ENCODE measurements at regions not wholly inside any gene's neighbourhood (a gene's known extent, or its start where the extent isn't known, plus 50 kb on each side); places are given as distances from the start of the nearest gene placed in this dataset.

GRCh38 chr13:40137400-40137799, 481.9 kb downstream of the COG6 start:
- POLR2A ChIA-PET = interaction anchor here (0.7 to 1.2 kb wide), 3 partner anchors 10 to 13 kb away, joined by 3 read pairs; no protein-coding TSS in a partner anchor
- intact Hi-C loops (cut with micrococcal nuclease; ENCODE audit: unreplicated experiment) = no loop called here
- Histone ChIP-seq H2AFZ (ENCODE audit: low read length) (no peak overlapping the region), H3K4me3 (ENCODE audit: low read depth, low read length, poor library complexity, severe bottlenecking) (no peak overlapping the region), H3K4me2 (ENCODE audit: low read length) (no peak overlapping the region), H3K79me2 (ENCODE audit: insufficient read depth, low read depth, low read length) (no peaks in the 10 kb centered on the region), H3K36me3 (ENCODE audit: insufficient read depth, low read length) (no peaks in the 10 kb centered on the region), H3K9me2 (ENCODE audit: insufficient read depth, low read length) (no peaks in the 10 kb centered on the region), H3K9me3 (ENCODE audit: low read length) (no peaks in the 10 kb centered on the region), H4K20me1 (ENCODE audit: insufficient read depth, low read length) (no peaks in the 10 kb centered on the region), H3K4me1 (ENCODE audit: insufficient read depth, low read length, poor library complexity, severe bottlenecking) (no peaks in the 10 kb centered on the region), H3K27ac (ENCODE audit: low read depth, low read length, poor library complexity, severe bottlenecking) (no peak overlapping the region)
- DNase-seq (ENCODE audit: low spot score) = no peak
- BruUV-seq (replicated peaks) = no TSS peak
- no peak for TF ChIP-seq EZH2phosphoT487 (IDR thresholded peaks at IDR 0.05; ENCODE audit: borderline replicate concordance, low read depth, low read length)
- TF ChIP-seq CTCF (conservative IDR thresholded peaks at IDR 0.05; ENCODE audit: low read length) = no peak
- CTCF ChIA-PET (ENCODE audit: unreplicated experiment) = no interaction called here

- Histone ChIP-seq H3K4me2 (ENCODE audit: low read length) (no peak overlapping the region), H3K9me3 (ENCODE audit: low read length) (no peaks in the 10 kb centered on the region), H3K4me3 (ENCODE audit: low read depth, low read length, poor library complexity, severe bottlenecking) (no peak overlapping the region), H4K20me1 (ENCODE audit: insufficient read depth, low read length) (no peaks in the 10 kb centered on the region), H3K36me3 (ENCODE audit: insufficient read depth, low read length) (no peaks in the 10 kb centered on the region), H3K27ac (ENCODE audit: low read depth, low read length, poor library complexity, severe bottlenecking) (no peak overlapping the region), H3K79me2 (ENCODE audit: insufficient read depth, low read depth, low read length) (no peaks in the 10 kb centered on the region), H3K9me2 (ENCODE audit: insufficient read depth, low read length) (no peaks in the 10 kb centered on the region), H3K4me1 (ENCODE audit: insufficient read depth, low read length, poor library complexity, severe bottlenecking) (peaks cover 10% of the 10 kb centered on the region), H2AFZ (ENCODE audit: low read length) (no peak overlapping the region)
- TF ChIP-seq CTCF (conservative IDR thresholded peaks at IDR 0.05; ENCODE audit: low read length) = no peak
- TF ChIP-seq EZH2phosphoT487 (IDR thresholded peaks at IDR 0.05; ENCODE audit: borderline replicate concordance, low read depth, low read length) = no peak
- ChIA-PET CTCF (ENCODE audit: unreplicated experiment) (no interaction called here), POLR2A (interaction anchor here (1.0 to 1.3 kb wide), 2 partner anchors 8 to 10 kb away, joined by 3 to 4 read pairs; no protein-coding TSS in a partner anchor)
- BruUV-seq (replicated peaks) = no TSS peak
- DNase-seq (ENCODE audit: low spot score) = no peak
- intact Hi-C loops (cut with micrococcal nuclease; ENCODE audit: unreplicated experiment) = no loop called here
These were observed 484.5 kb downstream of the COG6 start for GRCh38 chr13:40139896-40140520.

- ChIA-PET CTCF (ENCODE audit: unreplicated experiment) (no interaction called here), POLR2A (interaction anchor here (0.7 to 1.7 kb wide), 3 partner anchors 8 to 30 kb away, joined by 3 to 5 read pairs (median 3); no protein-coding TSS in a partner anchor)
- intact Hi-C loops (cut with micrococcal nuclease; ENCODE audit: unreplicated experiment) = no loop called here
- H2AFZ ChIP-seq (ENCODE audit: low read length) = no peak overlapping the region
- TF ChIP-seq EZH2phosphoT487 (IDR thresholded peaks at IDR 0.05; ENCODE audit: borderline replicate concordance, low read depth, low read length) (no peak), CTCF (conservative IDR thresholded peaks at IDR 0.05; ENCODE audit: low read length) (no peak)
- H3K9me3 ChIP-seq (ENCODE audit: low read length) = no peaks in the 10 kb centered on the region
- DNase-seq (ENCODE audit: low spot score) = no peak
- no peaks in the 10 kb centered on the region for H4K20me1 ChIP-seq (ENCODE audit: insufficient read depth, low read length)
- H3K4me2 ChIP-seq (ENCODE audit: low read length) = no peak overlapping the region
- H3K36me3 ChIP-seq (ENCODE audit: insufficient read depth, low read length) = no peaks in the 10 kb centered on the region
- no peak overlapping the region for H3K4me3 ChIP-seq (ENCODE audit: low read depth, low read length, poor library complexity, severe bottlenecking)
- H3K9me2 ChIP-seq (ENCODE audit: insufficient read depth, low read length) = no peaks in the 10 kb centered on the region
- H3K79me2 ChIP-seq (ENCODE audit: insufficient read depth, low read depth, low read length) = no peaks in the 10 kb centered on the region
- no TSS peak for BruUV-seq (replicated peaks)
- H3K27ac ChIP-seq (ENCODE audit: low read depth, low read length, poor library complexity, severe bottlenecking) = no peak overlapping the region
- peaks cover 29% of the 10 kb centered on the region for H3K4me1 ChIP-seq (ENCODE audit: insufficient read depth, low read length, poor library complexity, severe bottlenecking)
These were observed 486.5 kb downstream of the COG6 start for GRCh38 chr13:40141859-40142555.
